Stimulated activated CD4-positive, alpha-beta T cell treated with anti-CD3 and anti-CD28 coated beads, Interleukin-12 subunit alpha, Interleukin-12 subunit beta, amount 100 ng/mL, for 4 hours (primary cell): ENCODE measurements at regions not wholly inside any gene's neighbourhood (a gene's known extent, or its start where the extent isn't known, plus 50 kb on each side); places are given as distances from the start of the nearest gene placed in this dataset.

Source experiments
- DNase-seq: peaks from one replicate; pipeline ENCODE4 v3.0.0-alpha.2; 2020

DNA sequence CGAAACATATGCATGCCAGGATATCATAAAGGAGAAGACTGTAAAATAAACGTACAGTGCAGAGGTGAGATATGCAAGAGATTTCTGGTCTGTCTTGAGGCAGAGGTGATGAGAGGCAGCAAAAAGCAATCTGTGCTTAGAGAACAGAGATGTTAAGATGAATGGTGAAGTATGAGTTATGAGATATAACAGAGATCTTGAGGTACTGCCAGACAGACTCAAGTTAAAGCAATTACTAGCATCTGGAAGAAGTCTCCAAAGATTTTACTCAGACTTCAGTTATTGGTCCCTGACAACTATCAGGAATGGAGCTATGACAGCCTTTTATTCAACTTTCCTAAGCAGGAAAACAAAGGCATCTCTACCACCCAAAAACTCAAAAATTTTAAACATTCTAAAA lies 122.8 kb upstream of the DST start:
- DNase-seq = no peak

DNA sequence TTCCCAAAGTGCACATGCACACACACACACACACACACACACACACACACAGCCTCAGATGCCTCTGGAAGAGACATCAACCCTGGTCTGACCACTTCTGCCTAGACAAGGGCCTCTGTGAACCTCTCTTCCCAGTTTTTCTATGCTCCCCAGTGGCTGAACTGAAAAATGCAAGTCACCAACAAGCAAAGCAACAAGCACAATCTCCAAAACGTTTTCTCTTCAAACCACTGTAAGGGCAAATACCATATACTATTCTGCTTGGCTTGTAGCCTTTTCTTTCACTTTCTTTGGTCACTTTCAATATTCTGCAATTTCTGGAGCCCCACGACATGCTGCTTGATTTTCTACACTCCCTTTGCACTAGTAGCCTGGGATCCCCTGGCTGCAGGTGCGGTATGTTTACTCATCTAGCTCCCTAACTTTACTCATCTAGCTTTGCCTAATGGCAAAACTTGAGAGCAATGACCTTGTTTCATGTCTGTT lies 121.4 kb upstream of the DST start:
- DNase-seq = no peak

DNA sequence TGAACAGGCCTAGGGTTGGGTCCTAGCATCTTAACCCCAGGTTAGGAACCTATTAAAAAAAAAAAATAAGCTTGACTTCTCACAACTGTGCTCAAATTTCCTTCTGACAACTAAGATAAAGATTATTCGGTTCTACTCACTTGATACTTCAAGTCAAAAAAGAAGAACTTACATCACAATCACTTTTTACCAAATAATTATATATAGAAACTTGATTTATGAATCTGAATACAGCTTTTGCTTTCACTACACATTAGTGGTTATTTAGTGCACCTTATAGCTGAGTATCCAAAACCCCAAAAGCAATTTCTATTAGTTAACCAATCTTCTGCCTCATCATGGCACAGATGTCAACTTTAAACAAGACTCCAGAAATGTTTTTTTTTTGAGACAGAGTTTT lies 119.0 kb upstream of the DST start:
- no peak for DNase-seq

DNA sequence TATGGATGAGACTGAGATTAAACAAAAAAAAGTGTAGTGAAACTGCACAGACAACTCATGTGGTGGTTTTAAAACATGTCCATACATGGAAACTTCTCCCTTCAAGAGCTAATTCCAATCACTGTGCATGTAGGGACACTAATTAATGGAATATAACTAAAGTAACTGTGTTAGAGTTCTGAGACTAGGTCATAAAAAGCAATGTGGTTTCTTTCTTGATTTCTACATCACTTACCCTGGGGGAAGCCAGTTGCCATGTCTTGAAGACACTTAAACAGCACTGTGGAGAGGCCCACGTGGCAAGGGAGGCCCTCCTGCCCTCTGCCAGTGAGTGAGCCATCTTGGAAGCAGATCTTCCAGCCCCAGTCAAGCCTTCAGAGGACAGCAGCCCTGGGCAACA lies 118.2 kb upstream of the DST start:
- DNase-seq = no peak

DNA sequence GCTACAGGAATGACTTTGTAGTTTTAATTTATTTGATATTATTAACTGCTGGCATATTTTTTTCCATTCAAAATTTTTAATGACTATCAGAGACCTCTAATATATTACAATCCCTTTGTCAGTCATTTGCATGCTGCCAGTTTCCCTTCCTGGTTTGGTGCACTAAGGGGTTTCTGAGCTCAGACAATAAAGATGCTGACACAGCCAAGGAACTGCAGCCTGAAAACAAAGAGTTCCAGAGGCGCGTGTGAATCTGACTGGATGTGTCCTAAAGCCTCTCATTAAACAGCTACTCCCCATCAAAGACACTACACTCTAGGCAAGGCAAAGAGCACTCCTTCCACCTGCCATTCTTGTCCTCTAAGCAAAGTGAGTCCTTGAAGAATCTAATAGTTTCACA lies 116.8 kb upstream of the DST start:
- no peak for DNase-seq

DNA sequence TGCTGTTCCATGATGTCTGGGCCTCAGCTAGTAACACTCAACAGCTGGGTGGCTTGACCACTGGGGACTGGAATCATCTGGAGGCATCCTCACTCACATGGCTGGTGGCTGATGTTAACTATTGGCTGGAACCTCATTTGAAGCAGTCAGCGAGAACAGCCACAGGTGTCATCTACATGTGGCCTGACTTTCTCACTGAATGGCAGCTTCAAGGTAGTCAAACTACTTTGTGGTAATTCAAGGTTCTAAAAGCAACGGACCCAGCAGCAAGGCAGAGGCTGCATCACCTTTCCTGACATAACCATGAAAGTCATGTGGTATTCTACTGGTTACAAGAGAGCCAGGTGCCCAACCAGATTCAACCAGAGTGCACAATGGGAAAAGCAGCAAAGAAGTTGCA lies 115.9 kb upstream of the DST start:
- DNase-seq = no peak

DNA sequence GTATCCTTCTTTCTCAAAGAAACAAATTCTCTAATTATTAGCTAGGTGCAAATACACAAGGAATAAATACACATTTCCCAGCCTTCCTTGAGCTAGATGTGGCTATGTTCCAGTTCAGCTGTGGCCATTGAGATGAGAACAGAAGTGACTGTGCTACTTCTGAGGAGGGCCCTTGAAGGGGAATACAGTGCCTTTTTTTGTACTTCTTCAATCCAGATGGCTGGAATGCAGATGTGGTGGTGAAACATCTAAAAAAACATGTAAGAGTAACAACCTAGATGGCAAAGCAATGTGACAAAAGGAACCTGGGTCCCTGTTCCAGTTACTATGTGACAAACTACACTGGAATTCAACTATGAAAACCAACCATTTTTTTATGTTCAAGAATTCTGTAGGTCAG lies 115.4 kb upstream of the DST start:
- DNase-seq = no peak

DNA sequence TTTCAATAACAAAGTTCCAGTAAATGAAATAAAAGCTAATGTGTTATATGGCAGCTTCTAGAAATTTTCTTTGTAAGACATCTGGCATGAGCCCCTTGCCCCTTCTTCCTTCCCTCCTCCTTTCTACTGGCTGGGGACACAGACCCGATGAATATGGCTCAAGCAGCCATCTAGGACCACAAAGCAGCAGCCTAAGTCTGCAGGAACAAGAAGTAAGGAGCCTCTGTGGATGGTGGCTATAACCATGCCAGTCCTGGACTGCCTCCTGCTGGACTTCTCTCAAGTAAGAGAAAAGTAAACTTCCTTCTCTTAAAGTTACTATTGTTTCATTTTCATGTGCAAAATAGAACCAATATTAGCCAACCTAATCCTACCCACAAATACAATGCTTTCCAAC lies 114.9 kb upstream of the DST start:
- DNase-seq = no peak

DNA sequence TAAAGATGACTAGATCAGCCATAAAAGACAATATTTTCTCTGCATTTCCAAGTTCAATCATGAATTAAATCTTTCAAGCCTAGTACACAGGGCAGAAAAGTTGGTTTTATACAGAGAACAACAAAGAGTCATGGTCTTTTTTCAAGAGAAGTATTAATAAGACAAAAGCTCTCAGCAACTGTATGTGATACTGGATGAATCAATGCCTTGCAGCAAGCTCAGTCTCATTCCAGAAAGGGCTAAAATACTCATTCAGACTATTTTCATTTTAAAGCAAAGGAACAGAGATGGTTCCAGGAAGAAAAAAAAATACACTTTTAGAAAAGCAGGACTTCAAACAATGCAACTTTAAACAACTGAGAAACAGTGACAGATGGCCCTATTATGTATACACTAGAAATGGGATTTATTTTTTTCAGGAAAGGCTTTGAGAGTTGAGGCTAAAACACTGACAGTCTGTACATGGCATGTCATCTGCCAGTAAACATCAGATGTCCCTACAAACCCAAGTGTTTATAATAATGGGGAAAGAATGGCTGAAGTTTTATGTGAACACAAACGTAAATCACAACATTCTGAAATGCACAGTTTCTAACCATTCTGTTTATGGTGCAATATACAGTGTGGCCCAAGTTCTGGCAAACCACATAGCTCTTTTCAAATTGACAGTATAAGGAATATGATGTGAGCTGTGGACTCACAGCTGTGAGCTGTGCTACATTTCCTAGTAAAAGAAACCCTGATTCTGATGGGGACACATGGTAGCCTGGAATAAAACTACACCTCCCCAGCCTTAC lies 114.3 kb upstream of the DST start:
- DNase-seq = no peak

DNA sequence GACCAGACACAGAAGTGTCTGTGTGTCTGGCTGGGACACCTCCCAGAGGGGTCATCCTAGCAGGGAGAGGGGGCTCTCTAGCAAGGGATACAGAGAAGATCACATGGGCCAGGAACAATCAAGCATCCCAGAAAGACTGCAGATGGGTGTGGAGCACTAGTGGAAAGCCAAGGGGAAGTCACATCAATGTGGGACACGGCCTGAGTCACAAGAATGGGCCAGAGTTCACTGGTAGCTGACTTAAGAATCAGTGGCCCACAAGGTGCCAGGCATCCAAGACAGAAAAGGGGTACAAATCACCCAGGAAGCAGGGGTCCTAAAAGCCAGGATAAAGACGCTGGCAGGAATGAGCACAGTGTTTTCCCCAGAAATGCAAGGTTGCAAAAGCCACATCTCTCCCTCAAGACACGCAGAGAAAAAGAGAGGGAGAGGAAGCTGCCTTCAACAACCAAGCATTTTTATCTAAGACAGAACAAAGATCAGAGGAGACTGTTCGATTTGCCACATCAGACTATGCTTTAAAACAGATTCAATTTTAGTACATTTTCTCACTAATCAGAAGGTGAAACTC lies 113.6 kb upstream of the DST start:
- no peak for DNase-seq

DNA sequence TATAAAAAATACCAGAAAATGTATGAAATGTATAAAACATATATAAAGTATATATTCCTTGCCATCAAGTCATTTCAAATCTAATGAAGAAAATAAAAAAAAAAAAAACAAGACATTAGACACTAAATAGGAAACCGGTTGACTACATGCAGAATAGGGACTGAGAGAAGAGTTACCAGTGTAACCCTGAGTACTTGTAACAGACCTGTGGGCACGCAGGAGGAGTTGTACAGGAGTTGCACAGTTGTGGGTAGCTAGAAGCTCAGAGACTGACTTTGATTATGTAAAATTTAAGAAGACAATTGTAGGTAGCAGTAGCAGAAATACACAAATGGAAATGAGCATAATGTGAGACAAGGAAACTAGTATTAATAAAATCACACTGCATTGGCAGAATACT lies 112.4 kb upstream of the DST start:
- DNase-seq = no peak

DNA sequence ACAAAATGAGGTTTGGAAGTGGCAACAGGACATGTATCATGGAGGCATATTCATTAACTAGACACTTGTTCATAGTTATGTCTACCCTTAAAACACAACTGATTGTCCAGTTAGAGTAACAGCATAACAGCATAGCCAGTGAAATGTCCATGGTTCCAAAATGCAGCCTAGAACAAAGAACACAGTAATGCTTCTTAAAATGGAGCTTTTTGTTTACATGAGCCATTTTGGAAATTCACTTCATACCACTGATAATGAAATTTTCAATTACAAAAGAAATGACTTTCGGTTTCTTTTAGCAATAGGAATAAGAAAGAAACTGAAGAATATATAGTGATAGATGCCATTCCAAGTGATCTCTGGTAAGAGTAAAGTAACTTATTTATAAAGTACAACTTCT lies 111.1 kb upstream of the DST start:
- DNase-seq = no peak

DNA sequence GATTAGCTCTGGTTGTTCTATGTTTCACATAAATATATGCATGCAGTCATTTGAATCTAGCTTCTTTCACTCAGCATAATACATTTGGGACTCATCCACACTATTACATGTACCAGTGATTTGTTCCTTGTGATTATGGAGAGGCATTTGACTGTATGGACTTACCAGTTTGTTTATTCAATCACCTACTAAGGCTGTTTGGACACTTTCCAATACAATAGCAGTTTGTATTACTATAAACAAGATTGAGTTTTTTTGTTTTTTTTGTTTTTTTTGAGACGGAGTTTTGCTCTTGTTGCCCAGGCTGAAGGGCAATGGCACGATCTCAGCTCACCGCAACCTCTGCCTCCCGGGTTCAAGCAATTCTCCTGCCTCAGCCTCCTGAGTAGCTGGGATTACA lies 109.8 kb upstream of the DST start:
- DNase-seq = no peak

DNA sequence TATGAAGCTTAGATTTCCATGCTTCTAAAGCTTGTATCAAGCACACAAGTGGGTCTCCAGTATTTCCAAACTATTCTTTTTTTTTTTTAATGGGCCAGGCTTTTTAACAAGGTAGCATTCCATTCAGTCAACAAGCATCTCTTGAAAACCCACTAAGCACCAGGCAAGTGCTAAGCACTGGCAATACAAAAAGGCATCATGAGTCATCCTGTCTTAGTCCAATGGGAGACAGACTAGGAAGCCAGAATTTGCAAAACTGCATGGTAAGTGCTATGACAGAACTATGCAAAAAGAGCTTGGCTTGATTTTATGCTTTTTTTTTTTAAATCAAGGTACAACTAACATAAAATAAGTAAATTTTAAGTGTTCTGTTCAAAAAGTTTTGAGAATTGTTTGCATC lies 109.3 kb upstream of the DST start:
- DNase-seq = no peak

DNA sequence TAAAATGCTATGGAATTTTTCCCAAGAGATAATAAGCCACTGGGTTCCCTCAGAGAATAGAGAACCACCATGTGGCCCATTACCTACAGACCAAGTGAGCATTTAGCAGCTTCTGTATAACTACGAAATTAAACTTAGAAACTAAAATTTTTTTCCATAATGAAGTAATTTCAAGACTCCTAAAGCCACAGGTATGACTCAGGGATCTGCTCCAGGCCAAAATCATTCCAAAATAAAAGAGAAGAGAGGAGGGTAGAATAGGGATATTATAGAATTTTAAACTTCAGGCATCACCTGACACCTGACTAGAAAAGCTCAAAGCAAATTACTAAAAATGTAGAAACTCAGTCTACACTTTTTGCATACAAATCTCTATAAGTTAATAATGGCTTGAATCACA lies 108.9 kb upstream of the DST start:
- DNase-seq = no peak

DNA sequence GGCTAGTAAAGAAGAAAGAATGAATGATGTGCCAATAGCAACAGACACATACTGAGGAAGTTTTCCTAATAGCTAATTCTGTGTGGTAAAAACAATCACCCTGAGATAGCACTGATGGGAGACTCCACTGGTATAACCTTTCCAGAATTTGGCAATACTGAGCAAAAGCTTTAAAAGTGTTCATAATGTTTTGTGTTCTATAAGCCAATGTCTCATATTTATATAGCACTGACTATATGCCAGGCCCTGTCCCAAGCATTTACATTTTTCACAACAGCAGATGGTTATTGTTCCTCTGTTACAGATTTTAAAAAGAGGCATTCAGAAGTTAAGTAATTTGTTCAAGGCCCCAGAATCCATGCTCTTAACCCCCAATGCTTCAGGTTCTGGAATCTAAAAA lies 108.0 kb upstream of the DST start:
- no peak for DNase-seq

DNA sequence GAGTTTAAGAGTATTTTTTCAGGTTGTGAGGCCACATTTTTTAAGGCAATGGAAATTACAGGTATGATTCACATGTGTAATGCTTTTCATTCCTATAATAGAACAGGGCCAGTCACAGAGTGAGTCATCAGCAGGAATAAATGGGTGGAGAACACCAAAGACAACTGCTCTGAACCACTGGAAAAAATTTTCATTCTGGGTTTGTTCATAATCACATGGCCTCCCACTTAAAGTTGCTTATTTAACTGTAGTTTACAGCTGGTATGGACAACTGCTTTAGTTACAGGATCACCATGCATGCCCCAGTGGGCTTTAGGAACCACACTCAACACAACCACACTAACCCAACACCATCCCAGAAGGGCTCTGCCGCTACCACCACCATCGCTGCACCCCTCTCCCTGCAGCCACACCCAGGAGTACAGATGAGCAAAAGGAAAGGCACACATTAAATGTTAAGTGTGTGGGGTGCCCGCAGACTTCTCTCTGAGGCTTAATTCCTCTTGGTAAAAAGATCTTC lies 107.0 kb upstream of the DST start:
- no peak for DNase-seq

DNA sequence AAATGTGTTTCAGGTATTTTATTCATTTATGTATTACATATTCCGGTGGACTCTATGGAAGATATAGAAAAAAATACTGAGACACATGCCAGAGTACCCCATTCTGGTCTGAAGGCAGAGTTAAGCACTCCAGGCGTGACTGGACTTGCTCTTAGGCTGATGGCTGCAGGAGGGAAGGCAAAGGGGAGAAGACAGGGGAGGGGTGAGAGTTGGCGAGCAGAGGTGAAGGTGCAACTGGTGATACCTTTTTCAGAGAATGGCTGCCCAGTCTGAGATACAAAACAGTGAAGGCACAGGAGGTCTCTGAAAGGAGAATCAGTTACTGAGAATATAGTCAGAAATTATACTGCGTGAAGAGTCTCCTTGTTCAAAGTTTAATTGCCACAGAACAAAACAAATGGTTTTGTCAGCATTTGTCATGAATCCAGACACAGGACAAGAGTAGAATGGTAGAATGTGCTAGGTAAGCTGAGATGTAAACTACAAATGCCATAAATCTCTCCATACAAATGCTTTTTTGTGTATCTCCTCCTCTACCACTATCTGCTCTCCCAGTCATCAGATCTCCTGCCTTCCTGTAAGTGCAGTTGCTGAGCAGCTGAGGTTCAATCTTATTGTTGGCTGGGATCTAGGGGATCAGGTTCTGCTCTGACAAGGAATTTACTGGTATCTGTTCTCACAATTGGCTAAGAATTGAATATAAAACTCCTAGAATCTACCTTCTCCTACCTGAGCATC lies 104.2 kb upstream of the DST start:
- no peak for DNase-seq

DNA sequence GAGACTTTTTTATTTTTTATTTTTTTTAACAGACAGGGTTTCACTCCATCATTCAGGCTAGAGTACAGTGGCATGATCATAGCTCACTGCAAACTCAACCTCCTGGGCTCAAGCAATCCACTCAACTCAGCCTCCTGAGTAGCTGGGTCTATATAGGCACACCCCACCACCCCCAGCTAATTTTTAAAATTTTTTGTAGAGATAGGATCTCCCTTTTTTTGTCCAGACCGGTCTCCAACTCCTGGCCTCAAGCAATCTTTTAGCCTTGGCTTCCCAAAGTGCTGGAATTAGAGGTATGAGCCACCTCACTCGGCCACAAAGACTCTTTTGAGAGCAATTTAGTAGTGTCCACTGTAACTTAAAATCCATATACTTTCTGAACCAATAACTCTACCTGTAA lies 103.3 kb upstream of the DST start:
- no peak for DNase-seq

DNA sequence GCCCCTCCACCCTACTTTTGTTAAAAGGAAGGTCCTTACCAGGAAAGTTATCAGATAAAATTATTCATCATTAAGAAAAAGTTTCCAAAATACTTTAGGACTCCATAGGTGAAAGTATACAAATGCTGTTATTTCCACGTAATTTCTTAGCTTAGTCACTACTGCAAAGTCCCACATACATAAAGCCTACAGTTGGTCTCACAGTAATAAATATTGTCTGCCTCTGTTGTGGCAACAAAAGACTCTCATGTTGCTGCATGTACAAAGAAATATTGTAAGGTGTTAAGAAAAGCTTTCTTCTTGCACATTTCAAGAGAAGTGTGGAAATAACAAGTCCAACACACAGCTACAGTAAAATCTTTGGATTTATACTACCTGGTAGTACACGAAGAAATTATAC lies 102.4 kb upstream of the DST start:
- no peak for DNase-seq

DNA sequence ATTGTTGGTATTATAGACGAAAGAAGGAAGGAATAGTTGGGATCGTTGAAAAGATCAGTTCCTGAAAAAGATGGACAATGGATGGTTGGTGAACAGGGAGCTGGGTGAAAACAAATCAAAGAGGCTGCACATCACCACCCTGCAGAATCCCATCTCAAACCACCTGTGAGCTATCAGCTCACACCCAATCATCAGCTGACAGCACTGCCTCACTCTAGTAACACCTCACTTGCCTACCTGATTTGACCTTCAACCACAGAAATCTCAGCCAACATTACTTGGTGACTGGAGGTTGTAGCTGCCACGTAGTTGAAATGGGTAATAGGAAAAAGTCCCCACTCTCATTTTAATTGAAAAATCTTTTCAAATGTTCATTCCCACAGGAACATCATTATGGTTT lies 101.8 kb upstream of the DST start:
- no peak for DNase-seq

DNA sequence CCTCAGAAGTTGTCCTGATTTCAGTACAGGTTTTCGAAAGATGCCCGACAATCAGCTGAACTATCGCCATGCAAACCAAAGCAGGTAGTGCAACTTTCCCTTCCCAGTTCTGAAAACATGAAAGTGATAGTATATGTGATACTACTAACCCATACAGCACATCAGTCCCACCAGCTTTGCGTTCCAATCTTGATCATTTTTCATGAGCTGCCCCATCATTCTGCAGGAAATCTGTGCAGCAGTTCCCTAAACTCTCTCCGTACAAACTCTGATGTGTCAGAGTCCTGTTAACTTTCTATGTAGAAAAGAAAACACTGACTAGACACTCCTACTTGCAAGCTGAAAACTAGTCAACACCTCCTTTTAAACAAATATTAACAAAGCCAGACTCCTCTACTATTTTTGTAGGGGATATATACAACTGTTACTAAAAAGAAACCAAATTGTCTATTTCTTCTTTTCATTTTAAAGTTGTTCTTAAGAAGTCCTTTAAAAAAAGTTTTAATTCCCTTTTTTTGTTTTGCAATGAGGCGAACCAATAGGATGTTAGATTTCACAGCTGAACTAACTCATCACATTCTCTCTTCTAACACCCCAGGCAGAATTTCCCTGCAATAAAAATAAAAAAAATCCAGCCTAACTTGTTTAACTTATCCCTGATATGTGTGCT lies 99.6 kb upstream of the DST start:
- DNase-seq = no peak

DNA sequence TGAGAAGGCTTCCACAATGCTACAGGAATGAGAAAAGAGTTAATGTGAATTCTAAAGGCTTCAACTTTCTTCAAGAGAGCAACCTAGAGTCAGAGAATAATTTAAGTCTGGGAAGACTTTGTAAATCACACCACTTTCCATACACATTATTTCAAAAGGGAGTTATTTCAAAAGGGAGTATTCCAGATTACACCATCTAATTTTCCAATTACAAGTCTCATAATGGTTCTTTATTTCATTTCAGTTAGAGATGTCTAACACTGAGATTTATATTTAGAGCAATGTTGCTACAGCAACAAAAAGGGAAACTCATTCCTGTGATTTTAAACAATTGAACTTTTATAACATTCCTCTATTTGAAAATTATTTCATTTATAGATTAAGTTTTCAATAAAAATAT lies 98.8 kb upstream of the DST start:
- no peak for DNase-seq
